Activated CD4-positive, alpha-beta memory T cell treated with anti-CD3 and anti-CD28 coated beads for 36 hours (primary cell): ENCODE measurements at regions not wholly inside any gene's neighbourhood (a gene's known extent, or its start where the extent isn't known, plus 50 kb on each side); places are given as distances from the start of the nearest gene placed in this dataset.

Experiments used
- CTCF ChIA-PET: fragments of 350-600 bp; sonication (Branson Sonifier 250); formaldehyde crosslinking; loops from one replicate; lab custom pipeline; 2021; ENCODE audit warnings: antibody characterized with exemption, inconsistent platforms; lab: Charles Lee
- POLR2A ChIA-PET: fragments of 350-600 bp; sonication (Branson Sonifier 250); formaldehyde crosslinking; loops from one replicate; lab custom pipeline; 2021; ENCODE audit warnings: antibody characterized with exemption; lab: Charles Lee
- DNase-seq: peaks from one replicate; pipeline ENCODE4 v3.0.0-alpha.2; 2020
- H3K27ac Mint-ChIP-seq: one replicate; pipeline ENCODE4 v1.8.0; 2021; ENCODE audit warnings: mixed read lengths
- H3K27me3 Mint-ChIP-seq: one replicate; pipeline ENCODE4 v1.8.0; 2021; ENCODE audit warnings: mixed read lengths
- H3K36me3 Mint-ChIP-seq: one replicate; pipeline ENCODE4 v1.8.0; 2021; ENCODE audit warnings: mixed read lengths
- H3K4me1 Mint-ChIP-seq: one replicate; pipeline ENCODE4 v1.8.0; 2021; ENCODE audit warnings: low read depth, mixed read lengths
- H3K4me3 Mint-ChIP-seq: one replicate; pipeline ENCODE4 v1.8.0; 2021; ENCODE audit warnings: mild to moderate bottlenecking, mixed read lengths
- H3K9me3 Mint-ChIP-seq: one replicate; pipeline ENCODE4 v1.8.0; 2021; ENCODE audit warnings: mixed read lengths
- intact Hi-C: fragments of 100-400 bp; cut with micrococcal nuclease; formaldehyde crosslinking; loops from one replicate; pipeline ENCODE4 v1.15.1; 2023

GRCh38 chr2:183409662-183410061 lies 285.4 kb downstream of the NUP35 start:
- Mint-ChIP-seq H3K27ac (no peak overlapping the region), H3K4me1 (no peaks in the 10 kb centered on the region), H3K4me3 (no peak overlapping the region), H3K36me3 (no peaks in the 10 kb centered on the region), H3K9me3 (peaks cover 11% of the 10 kb centered on the region), H3K27me3 (no peaks in the 10 kb centered on the region)
- intact Hi-C loops = no loop called here
- DNase-seq = no peak
- ChIA-PET CTCF (no interaction called here), POLR2A (no interaction called here)

GRCh38 chr2:183416753-183417152 lies 292.5 kb downstream of the NUP35 start:
- ChIA-PET CTCF (no interaction called here), POLR2A (no interaction called here)
- Mint-ChIP-seq H3K9me3 (peaks cover 40% of the 10 kb centered on the region), H3K27ac (no peak overlapping the region), H3K4me3 (no peak overlapping the region), H3K36me3 (no peaks in the 10 kb centered on the region), H3K27me3 (no peaks in the 10 kb centered on the region), H3K4me1 (no peaks in the 10 kb centered on the region)
- DNase-seq = no peak
- intact Hi-C loops = no loop called here

GRCh38 chr2:183426825-183427224 lies 302.6 kb downstream of the NUP35 start:
- Mint-ChIP-seq H3K4me1 (no peaks in the 10 kb centered on the region), H3K36me3 (no peaks in the 10 kb centered on the region), H3K27ac (no peak overlapping the region), H3K9me3 (peaks cover 41% of the 10 kb centered on the region), H3K4me3 (no peak overlapping the region), H3K27me3 (no peaks in the 10 kb centered on the region)
- CTCF ChIA-PET = no interaction called here
- intact Hi-C loops = no loop called here
- no peak for DNase-seq
- POLR2A ChIA-PET = no interaction called here

GRCh38 chr2:183427558-183427957 lies 303.3 kb downstream of the NUP35 start:
- no peak overlapping the region for H3K27ac Mint-ChIP-seq
- peaks cover 34% of the 10 kb centered on the region for H3K9me3 Mint-ChIP-seq
- no peak for DNase-seq
- CTCF ChIA-PET = no interaction called here
- no peaks in the 10 kb centered on the region for H3K27me3 Mint-ChIP-seq
- H3K4me3 Mint-ChIP-seq = no peak overlapping the region
- POLR2A ChIA-PET = no interaction called here
- intact Hi-C loops = no loop called here
- H3K36me3 Mint-ChIP-seq = no peaks in the 10 kb centered on the region
- H3K4me1 Mint-ChIP-seq = no peaks in the 10 kb centered on the region

- peaks cover 28% of the 10 kb centered on the region for H3K9me3 Mint-ChIP-seq
- H3K36me3 Mint-ChIP-seq = no peaks in the 10 kb centered on the region
- intact Hi-C loops = no loop called here
- no peaks in the 10 kb centered on the region for H3K4me1 Mint-ChIP-seq
- POLR2A ChIA-PET = no interaction called here
- DNase-seq = no peak
- H3K27ac Mint-ChIP-seq = no peak overlapping the region
- CTCF ChIA-PET = no interaction called here
- H3K27me3 Mint-ChIP-seq = no peaks in the 10 kb centered on the region
- no peak overlapping the region for H3K4me3 Mint-ChIP-seq
These were observed 304.6 kb downstream of the NUP35 start for GRCh38 chr2:183428881-183429280.

- Mint-ChIP-seq H3K36me3 (no peaks in the 10 kb centered on the region), H3K4me1 (no peaks in the 10 kb centered on the region), H3K27me3 (no peaks in the 10 kb centered on the region), H3K27ac (no peak overlapping the region), H3K9me3 (no peaks in the 10 kb centered on the region), H3K4me3 (no peak overlapping the region)
- intact Hi-C loops = no loop called here
- ChIA-PET CTCF (no interaction called here), POLR2A (no interaction called here)
- no peak for DNase-seq
These were observed 314.3 kb downstream of the NUP35 start for GRCh38 chr2:183438541-183438940.

- H3K4me3 Mint-ChIP-seq = no peak overlapping the region
- intact Hi-C loops = no loop called here
- peaks cover 26% of the 10 kb centered on the region for H3K9me3 Mint-ChIP-seq
- POLR2A ChIA-PET = no interaction called here
- DNase-seq = no peak
- CTCF ChIA-PET = no interaction called here
- H3K27ac Mint-ChIP-seq = no peak overlapping the region
- no peaks in the 10 kb centered on the region for H3K4me1 Mint-ChIP-seq
- no peaks in the 10 kb centered on the region for H3K27me3 Mint-ChIP-seq
- no peaks in the 10 kb centered on the region for H3K36me3 Mint-ChIP-seq
These were observed 330.8 kb downstream of the NUP35 start for GRCh38 chr2:183455056-183455455.

GRCh38 chr2:183456177-183456576 lies 331.9 kb downstream of the NUP35 start:
- intact Hi-C loops = no loop called here
- ChIA-PET CTCF (no interaction called here), POLR2A (no interaction called here)
- no peak for DNase-seq
- Mint-ChIP-seq H3K9me3 (peaks cover 18% of the 10 kb centered on the region), H3K4me1 (no peaks in the 10 kb centered on the region), H3K27ac (no peak overlapping the region), H3K4me3 (no peak overlapping the region), H3K27me3 (no peaks in the 10 kb centered on the region), H3K36me3 (no peaks in the 10 kb centered on the region)

GRCh38 chr2:183458460-183458859 lies 334.2 kb downstream of the NUP35 start:
- CTCF ChIA-PET = no interaction called here
- H3K27me3 Mint-ChIP-seq = no peaks in the 10 kb centered on the region
- H3K27ac Mint-ChIP-seq = no peak overlapping the region

GRCh38 chr2:183459466-183459865 lies 335.2 kb downstream of the NUP35 start:
- H3K36me3 Mint-ChIP-seq = no peaks in the 10 kb centered on the region
- CTCF ChIA-PET = no interaction called here
- peaks cover 14% of the 10 kb centered on the region for H3K9me3 Mint-ChIP-seq
- POLR2A ChIA-PET = no interaction called here
- no peaks in the 10 kb centered on the region for H3K27me3 Mint-ChIP-seq
- DNase-seq = no peak
- no peak overlapping the region for H3K27ac Mint-ChIP-seq
- intact Hi-C loops = no loop called here
- H3K4me1 Mint-ChIP-seq = no peaks in the 10 kb centered on the region
- H3K4me3 Mint-ChIP-seq = no peak overlapping the region

More at GRCh38 chr2:183458460-183458859, 334.2 kb downstream of the NUP35 start:
- no peak for DNase-seq
- H3K9me3 Mint-ChIP-seq = peaks cover 17% of the 10 kb centered on the region
- intact Hi-C loops = no loop called here
- no peaks in the 10 kb centered on the region for H3K4me1 Mint-ChIP-seq
- H3K4me3 Mint-ChIP-seq = no peak overlapping the region
- no peaks in the 10 kb centered on the region for H3K36me3 Mint-ChIP-seq
- POLR2A ChIA-PET = no interaction called here

- no peak for DNase-seq
- H3K36me3 Mint-ChIP-seq = no peaks in the 10 kb centered on the region
These were observed 339.6 kb downstream of the NUP35 start for GRCh38 chr2:183463821-183464220.

GRCh38 chr2:183465048-183465447 lies 340.8 kb downstream of the NUP35 start:
- Mint-ChIP-seq H3K4me1 (no peaks in the 10 kb centered on the region), H3K27ac (no peak overlapping the region), H3K9me3 (peaks cover 20% of the 10 kb centered on the region), H3K27me3 (no peaks in the 10 kb centered on the region), H3K4me3 (no peak overlapping the region), H3K36me3 (no peaks in the 10 kb centered on the region)
- CTCF ChIA-PET = no interaction called here
- intact Hi-C loops = no loop called here
- DNase-seq = no peak
- POLR2A ChIA-PET = no interaction called here

More at GRCh38 chr2:183463821-183464220, 339.6 kb downstream of the NUP35 start:
- H3K9me3 Mint-ChIP-seq = peaks cover 10% of the 10 kb centered on the region
- intact Hi-C loops = no loop called here
- no peaks in the 10 kb centered on the region for H3K4me1 Mint-ChIP-seq
- CTCF ChIA-PET = no interaction called here
- H3K27ac Mint-ChIP-seq = no peak overlapping the region
- H3K4me3 Mint-ChIP-seq = no peak overlapping the region
- POLR2A ChIA-PET = no interaction called here
- no peaks in the 10 kb centered on the region for H3K27me3 Mint-ChIP-seq

GRCh38 chr2:183474912-183475695 lies 350.9 kb downstream of the NUP35 start:
- CTCF ChIA-PET = no interaction called here
- H3K9me3 Mint-ChIP-seq = peaks cover 9% of the 10 kb centered on the region

More at GRCh38 chr2:183474912-183475695, 350.9 kb downstream of the NUP35 start:
- H3K4me3 Mint-ChIP-seq = no peak overlapping the region
- intact Hi-C loops = no loop called here
- DNase-seq = no peak
- no peaks in the 10 kb centered on the region for H3K4me1 Mint-ChIP-seq
- POLR2A ChIA-PET = no interaction called here
- no peak overlapping the region for H3K27ac Mint-ChIP-seq
- H3K27me3 Mint-ChIP-seq = no peaks in the 10 kb centered on the region
- H3K36me3 Mint-ChIP-seq = no peaks in the 10 kb centered on the region
